ENCODE measurements at regions not wholly inside any gene's neighbourhood (a gene's known extent, or its start where the extent isn't known, plus 50 kb on each side); places are given as distances from the start of the nearest gene placed in this dataset.

GRCh38 chr5:15993334-15993733 is 186.3 kb downstream of the MARCHF11 start:
- TF ChIP-seq EZH2 (IDR thresholded peaks at IDR 0.05; ENCODE audit: insufficient read depth, poor library complexity, severe bottlenecking) = no peak
- no peak for TF ChIP-seq EZH2phosphoT487 (IDR thresholded peaks at IDR 0.05; ENCODE audit: insufficient read depth, low read depth)

All from GM23248 (cell line).